ENCODE measurements at regions not wholly inside any gene's neighbourhood (a gene's known extent, or its start where the extent isn't known, plus 50 kb on each side); places are given as distances from the start of the nearest gene placed in this dataset.

DNA sequence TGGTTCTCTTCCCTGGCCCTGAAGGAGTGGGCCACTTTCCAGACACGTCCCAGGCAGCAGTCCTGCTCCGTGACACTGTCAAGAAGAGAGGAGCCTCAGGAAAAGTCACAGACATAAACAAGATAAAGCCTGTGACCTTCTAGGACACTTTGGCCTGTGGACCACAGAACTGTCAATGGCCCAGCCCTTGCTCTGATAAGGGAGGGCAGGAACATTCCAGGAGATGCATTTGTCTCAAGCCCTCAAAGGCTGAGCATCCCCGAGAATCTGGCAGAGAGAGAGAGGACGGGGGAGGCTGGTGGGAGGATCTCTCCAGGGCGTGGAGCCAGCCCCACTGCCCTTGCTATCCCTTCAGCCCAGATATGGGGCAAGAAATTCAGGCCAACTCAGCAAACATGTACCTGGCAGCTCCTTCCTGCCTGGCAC, 476.4 kb downstream of the INSC start:
- H3K4me2 ChIP-seq (ENCODE audit: insufficient read depth, low read length) = no peak overlapping the region
- H3K4me1 ChIP-seq (replicated peaks in 1 of 2; ENCODE audit: control insufficient read depth in 2 of 2, insufficient read depth in 2 of 2, low read length in 2 of 2) = no peaks in the 10 kb centered on the region; a peak in 1 of 5 replicates
- no peaks in the 10 kb centered on the region for H4K20me1 ChIP-seq (replicated peaks; ENCODE audit: control insufficient read depth, insufficient read depth, low read length)
- H3K9me3 ChIP-seq (replicated peaks; ENCODE audit: control insufficient read depth, insufficient read depth, low read depth, low read length) = no peaks in the 10 kb centered on the region
- no peak overlapping the region for H3K27ac ChIP-seq (ENCODE audit: extremely low read depth, low read depth, low read length)
- ChIA-PET POLR2A (interaction anchor here (1.0 to 1.1 kb wide), 2 partner anchors 8 to 25 kb away, joined by 3 to 4 read pairs; no protein-coding TSS in a partner anchor), CTCF (ENCODE audit: low intra/inter-chr PET ratio) (no interaction called here)
- H3K9ac ChIP-seq (ENCODE audit: insufficient read depth in 1 of 2, low read depth in 2 of 2, low read length in 2 of 2) = no peak overlapping the region
- TF ChIP-seq ZNF143 (CRISPR knock-in tag; IDR thresholded peaks at IDR 0.05) (no peak), ZNF436 (CRISPR knock-in tag; IDR thresholded peaks at IDR 0.05) (no peak), MYC (IDR thresholded peaks at IDR 0.05; ENCODE audit: low read depth, low read length) (no peak), MYC (CRISPR knock-in tag; IDR thresholded peaks at IDR 0.05; ENCODE audit: borderline replicate concordance, low read depth) (no peak), HNRNPUL1 (IDR thresholded peaks at IDR 0.05; ENCODE audit: low read length) (no peak), ZFPM2 (CRISPR knock-in tag; IDR thresholded peaks at IDR 0.05) (no peak), SREBF2 (CRISPR knock-in tag; IDR thresholded peaks at IDR 0.05) (no peak), PPARD (CRISPR knock-in tag; IDR thresholded peaks at IDR 0.05) (no peak), HDAC8 (tag; IDR thresholded peaks at IDR 0.05) (no peak)
- TF ChIP-seq, protein P1, sequence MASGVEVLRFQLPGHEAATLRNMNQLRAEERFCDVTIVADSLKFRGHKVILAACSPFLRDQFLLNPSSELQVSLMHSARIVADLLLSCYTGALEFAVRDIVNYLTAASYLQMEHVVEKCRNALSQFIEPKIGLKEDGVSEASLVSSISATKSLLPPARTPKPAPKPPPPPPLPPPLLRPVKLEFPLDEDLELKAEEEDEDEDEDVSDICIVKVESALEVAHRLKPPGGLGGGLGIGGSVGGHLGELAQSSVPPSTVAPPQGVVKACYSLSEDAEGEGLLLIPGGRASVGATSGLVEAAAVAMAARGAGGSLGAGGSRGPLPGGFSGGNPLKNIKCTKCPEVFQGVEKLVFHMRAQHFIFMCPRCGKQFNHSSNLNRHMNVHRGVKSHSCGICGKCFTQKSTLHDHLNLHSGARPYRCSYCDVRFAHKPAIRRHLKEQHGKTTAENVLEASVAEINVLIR (CRISPR knock-in tag; IDR thresholded peaks at IDR 0.05) = no peak
- no peaks in the 10 kb centered on the region for H3K79me2 ChIP-seq (ENCODE audit: control insufficient read depth, insufficient read depth, low read length)
- no peaks in the 10 kb centered on the region for H3K36me3 ChIP-seq (ENCODE audit: control insufficient read depth, insufficient read depth, low read length)
- DNase-seq (ENCODE audit: extremely low read depth in 1 of 4, low spot score in 3 of 4) = no peak
- 2% methylated on average over 4 of the region's 5 CpGs for WGBS (ENCODE audit: insufficient coverage, low coverage, missing lambda C conversion rate)
- no peak overlapping the region for H3K4me3 ChIP-seq
- BruUV-seq (replicated peaks) = no TSS peak
- intact Hi-C loops (cut with micrococcal nuclease) (no loop called here), in situ Hi-C loops (cut with MboI) (no loop called here)
- no peak for FAIRE-seq
- H3K9me1 ChIP-seq (ENCODE audit: control insufficient read depth, insufficient read depth, low read length) = no peaks in the 10 kb centered on the region
- H2AFZ ChIP-seq (ENCODE audit: low read depth, low read length) = no peak overlapping the region
- ATAC-seq = no peak
- no peaks in the 10 kb centered on the region for H3K27me3 ChIP-seq (ENCODE audit: control insufficient read depth in 2 of 2, insufficient read depth in 2 of 2, low read length in 2 of 2)
